HL-60 (cell line): ENCODE measurements at regions not wholly inside any gene's neighbourhood (a gene's known extent, or its start where the extent isn't known, plus 50 kb on each side); places are given as distances from the start of the nearest gene placed in this dataset.

Experiments used
- CTCF ChIP-seq: IDR thresholded peaks from one replicate; pipeline ENCODE4 v1.5.1; 2011; ENCODE audit warnings: low read length, control low read depth, inconsistent platforms; ENCODE audit not compliant: insufficient read depth
- GABPA ChIP-seq: IDR thresholded peaks from 2 replicates; pipeline ENCODE4 v1.6.1; 2012; ENCODE audit warnings: low read depth
- POLR2AphosphoS5 ChIP-seq: IDR thresholded peaks from 2 replicates; pipeline ENCODE4 v1.6.1; 2012; ENCODE audit warnings: low read depth
- REST ChIP-seq: IDR thresholded peaks from 2 replicates; pipeline ENCODE4 v1.6.1; 2012; ENCODE audit warnings: low read depth; ENCODE audit not compliant: insufficient replicate concordance

- TF ChIP-seq CTCF (no peak), POLR2AphosphoS5 (no peak), REST (peak; percentile 73), GABPA (no peak)
Measured at GRCh38 chr5:115024922-115025321, 144.8 kb downstream of the TRIM36 start.
